AG09319 (cell line): ENCODE measurements at regions not wholly inside any gene's neighbourhood (a gene's known extent, or its start where the extent isn't known, plus 50 kb on each side); places are given as distances from the start of the nearest gene placed in this dataset.
A peak's percentile ranks its signal among the peaks of the same experiment; 100 is the strongest.

Experiments
- DNase-seq: peaks from one replicate; pipeline ENCODE4 v3.0.0-alpha.2; 2010; ENCODE audit warnings: low read depth; ENCODE audit errors: extremely low read depth
- TF ChIP-seq, protein P1 (sequence below): IDR thresholded peaks from 2 replicates; pipeline ENCODE4 v1.5.1; 2011; ENCODE audit warnings: low read depth, mild to moderate bottlenecking, inconsistent platforms, low read length, moderate library complexity

DNA sequence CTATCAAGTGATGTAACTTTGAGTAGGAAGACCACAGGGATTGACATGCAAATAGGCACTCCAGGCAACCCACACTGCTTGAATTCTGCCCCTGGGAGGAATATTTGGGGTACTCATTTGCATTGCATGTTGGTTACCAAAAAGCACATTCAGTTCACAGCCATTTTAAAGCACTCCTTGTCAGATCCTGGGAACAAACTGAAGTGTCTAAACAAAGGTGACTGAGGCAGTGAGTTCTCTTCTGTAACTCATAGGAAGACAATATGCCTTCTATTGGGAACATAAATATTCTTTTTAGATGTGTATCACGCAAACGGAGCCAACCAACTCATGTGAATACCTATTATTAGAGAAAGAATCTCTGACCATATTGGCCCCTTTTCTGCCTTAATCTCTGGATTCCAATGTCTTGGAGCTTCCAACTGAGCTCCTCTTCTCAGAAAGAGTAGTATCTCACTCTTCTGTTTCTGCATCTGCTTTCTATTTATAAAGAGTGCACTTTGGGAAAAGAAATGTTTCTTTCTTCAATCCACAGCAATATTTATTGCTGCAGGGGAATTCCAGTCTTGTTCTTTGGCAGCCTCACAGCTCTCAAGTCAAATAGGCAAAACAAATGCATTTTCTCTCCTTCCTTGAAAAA lies 125.7 kb upstream of the NBEA start:
- TF ChIP-seq, protein P1, sequence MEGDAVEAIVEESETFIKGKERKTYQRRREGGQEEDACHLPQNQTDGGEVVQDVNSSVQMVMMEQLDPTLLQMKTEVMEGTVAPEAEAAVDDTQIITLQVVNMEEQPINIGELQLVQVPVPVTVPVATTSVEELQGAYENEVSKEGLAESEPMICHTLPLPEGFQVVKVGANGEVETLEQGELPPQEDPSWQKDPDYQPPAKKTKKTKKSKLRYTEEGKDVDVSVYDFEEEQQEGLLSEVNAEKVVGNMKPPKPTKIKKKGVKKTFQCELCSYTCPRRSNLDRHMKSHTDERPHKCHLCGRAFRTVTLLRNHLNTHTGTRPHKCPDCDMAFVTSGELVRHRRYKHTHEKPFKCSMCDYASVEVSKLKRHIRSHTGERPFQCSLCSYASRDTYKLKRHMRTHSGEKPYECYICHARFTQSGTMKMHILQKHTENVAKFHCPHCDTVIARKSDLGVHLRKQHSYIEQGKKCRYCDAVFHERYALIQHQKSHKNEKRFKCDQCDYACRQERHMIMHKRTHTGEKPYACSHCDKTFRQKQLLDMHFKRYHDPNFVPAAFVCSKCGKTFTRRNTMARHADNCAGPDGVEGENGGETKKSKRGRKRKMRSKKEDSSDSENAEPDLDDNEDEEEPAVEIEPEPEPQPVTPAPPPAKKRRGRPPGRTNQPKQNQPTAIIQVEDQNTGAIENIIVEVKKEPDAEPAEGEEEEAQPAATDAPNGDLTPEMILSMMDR: no peak
- peak; percentile 2 for DNase-seq

DNA sequence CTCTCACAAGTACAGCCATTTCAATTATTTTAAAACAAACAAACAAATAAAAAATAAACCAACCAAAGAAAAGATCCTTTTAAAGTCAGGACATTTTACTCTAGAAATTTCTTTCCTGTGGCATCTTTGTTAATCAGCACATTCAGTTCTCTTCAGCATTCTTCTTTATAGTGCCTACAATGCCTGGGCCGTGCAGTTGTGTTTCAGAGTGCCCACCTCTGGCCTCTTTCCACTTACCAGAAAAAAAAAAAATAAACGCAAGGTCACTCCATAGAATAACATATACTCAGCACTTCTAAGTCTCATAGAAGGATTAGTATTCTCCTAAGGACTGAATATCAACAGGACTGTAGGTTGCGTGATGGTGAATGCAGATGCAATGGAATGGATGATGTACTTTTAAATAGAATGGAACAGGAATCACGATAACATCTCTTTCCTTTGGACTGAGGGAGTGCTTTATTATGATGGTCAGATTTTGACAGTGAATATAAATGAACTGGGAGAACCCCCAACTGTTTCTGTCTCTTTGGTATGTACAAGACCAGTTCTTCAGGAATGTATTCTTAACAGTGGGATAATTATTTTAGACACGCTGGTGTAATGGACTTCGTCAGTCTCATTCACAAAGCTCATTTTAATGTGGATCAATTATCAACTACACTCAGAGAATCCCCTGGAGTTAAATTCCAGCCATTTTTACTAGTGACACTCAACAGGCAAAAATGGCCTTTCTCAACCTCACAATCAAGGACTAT lies 125.0 kb upstream of the NBEA start:
- TF ChIP-seq, protein P1: no peak
- no peak for DNase-seq

DNA sequence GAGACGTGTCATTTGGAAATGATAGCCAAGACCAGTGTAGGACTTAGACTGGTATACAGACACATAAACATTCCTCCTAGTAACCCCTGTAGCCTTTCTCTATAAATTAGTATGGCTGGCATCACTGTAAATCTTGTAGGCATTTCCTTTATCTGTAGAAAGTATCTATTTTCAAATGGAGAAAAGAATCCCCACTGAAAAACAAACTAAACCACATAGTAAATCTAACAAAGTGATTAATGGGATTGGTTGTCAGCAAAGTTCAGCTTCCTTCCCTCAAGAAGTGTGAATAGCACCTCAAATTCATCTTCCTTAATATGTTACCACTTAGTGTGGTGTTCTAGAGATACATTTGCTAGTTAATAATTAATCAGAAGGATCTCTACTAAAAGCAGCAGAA lies 119.4 kb upstream of the NBEA start:
- TF ChIP-seq, protein P1: no peak
- DNase-seq: no peak

DNA sequence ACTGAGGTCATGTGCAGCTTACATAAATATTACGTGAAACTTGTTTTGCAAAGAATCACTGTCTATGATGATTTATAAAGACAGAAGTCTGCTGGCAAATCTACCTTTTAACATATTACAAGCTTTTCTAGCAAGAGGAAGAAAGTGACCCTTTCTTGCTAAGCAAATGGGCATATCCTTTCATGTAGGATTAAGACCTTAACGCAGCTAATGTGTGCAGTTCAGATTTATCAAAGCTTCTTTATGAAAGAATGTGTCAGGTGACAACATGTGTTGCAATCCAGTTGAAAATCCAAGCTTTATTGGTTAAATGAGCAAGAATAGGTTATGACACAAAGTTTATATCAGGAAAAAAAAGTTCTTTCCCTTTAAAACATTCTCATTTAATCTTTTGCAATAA lies 115.6 kb upstream of the NBEA start:
- TF ChIP-seq, protein P1: no peak
- DNase-seq: no peak

DNA sequence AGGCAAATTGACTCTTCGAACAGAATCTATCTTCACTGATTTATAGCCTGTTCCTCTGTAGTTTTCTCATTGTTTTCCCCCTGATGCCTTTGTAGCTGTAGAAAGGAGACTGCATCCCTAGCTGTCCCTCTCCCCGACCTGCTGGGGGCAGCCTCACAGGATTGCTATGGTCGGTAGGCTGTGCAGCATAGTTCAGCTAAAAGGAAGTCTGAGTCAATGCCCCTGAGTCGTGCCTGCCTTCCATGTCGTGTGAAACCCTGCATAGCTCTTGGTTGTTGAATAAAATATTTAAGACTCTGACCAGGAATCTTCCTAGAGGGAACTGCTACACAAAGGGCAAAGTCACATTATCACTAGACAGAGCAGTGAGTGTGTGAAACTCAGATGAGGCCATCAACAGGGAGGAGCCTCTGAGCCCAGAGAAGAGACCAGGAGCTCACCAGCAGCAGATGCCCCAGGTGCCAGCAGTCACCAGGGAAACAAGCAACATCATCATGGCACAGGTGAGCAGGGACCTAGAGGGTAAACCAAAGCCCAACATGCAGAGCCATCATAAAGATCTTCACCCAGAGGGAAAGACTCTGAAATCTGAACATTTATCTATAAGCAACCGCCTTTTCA lies 108.4 kb upstream of the NBEA start:
- no peak for DNase-seq
- TF ChIP-seq, protein P1: peak; percentile 1

DNA sequence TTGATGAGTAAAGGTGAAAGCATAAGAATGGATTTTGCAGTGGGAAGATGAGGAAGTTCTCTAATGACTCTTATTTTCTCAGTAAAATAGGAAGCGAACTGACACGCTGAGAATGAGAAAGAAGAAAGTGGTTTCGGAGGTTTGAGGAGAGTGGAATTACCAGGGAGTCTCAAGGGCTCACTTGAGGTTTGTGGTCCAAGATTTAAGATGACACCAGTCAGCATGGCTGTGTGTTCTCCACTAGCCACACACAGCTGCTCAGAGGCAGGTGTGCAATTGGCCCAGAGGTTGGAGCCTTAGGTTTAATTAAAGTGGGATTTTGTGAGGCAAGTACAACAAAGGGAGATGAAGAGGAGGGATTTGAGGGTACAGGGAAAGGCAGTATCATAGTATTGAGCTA lies 99.6 kb upstream of the NBEA start:
- DNase-seq: no peak
- TF ChIP-seq, protein P1: no peak

DNA sequence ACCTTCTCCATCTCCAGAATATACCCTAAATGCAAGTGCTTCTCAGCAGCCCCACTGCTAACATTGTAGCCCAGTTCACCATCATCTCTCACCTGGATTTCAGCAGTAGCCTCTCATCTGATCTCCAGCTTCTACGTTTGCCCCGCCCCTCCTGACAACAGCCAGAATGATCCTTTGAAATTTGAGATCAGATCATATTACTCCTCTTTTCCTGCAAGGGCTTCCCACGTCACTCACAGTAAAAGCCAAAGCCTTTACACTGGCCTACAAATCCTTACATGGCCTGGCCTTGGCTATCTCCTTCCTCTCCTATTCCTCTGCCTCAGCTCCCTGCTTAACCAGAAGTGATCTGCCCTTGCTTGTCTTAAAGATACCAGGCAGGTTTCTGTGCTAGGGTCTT lies 94.3 kb upstream of the NBEA start:
- TF ChIP-seq, protein P1: no peak
- no peak for DNase-seq
